ENCODE measurements at regions not wholly inside any gene's neighbourhood (a gene's known extent, or its start where the extent isn't known, plus 50 kb on each side); places are given as distances from the start of the nearest gene placed in this dataset.

DNA sequence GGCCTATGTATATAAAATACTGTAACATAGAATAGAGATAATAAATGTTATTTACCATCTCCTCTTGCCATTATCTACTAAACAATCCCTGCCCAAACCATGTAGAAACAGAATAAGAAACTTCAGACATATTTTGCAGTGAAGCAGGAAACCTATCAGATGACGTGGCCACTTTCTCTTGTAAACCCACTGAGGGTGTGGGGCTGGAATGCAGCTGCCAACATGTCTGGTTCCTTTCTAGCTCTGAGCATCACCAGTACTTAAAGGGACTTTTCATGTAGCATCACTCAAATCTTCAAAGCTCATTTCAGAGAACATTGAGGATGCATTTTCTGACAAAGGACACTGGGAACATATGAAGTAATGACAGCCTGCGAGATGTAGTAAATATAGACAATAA is 251.8 kb downstream of the LPIN1 start:
- TF ChIP-seq CEBPB (IDR thresholded peaks at IDR 0.05; ENCODE audit: low read depth) (no peak), SIN3A (IDR thresholded peaks at IDR 0.05; ENCODE audit: low read depth) (no peak), EZH2 (IDR thresholded peaks at IDR 0.05) (no peak), ZBTB33 (IDR thresholded peaks at IDR 0.05; ENCODE audit: extremely low read depth, insufficient replicate concordance, low read length) (no peak), JUND (IDR thresholded peaks at IDR 0.05) (no peak), SRF (IDR thresholded peaks at IDR 0.05; ENCODE audit: low read depth) (no peak)
- RAD21 ChIA-PET (ENCODE audit: low non-redundant PET in 1 of 2, low total read pairs in 2 of 2, uncharacterized antibody in 2 of 2, unreplicated experiment in 2 of 2): no interaction called here
- no peak overlapping the region for H3K27ac ChIP-seq (ENCODE audit: low read depth, low read length)
- POLR2A ChIA-PET: no interaction called here
- H3K4me2 ChIP-seq (ENCODE audit: low read length): no peak overlapping the region
- H2AFZ ChIP-seq (ENCODE audit: low read depth, low read length, poor library complexity, severe bottlenecking): no peak overlapping the region
- BruUV-seq (replicated peaks): no TSS peak
- no peaks in the 10 kb centered on the region for H3K4me1 ChIP-seq (ENCODE audit: control insufficient read depth in 1 of 2, insufficient read depth in 2 of 2, low read length in 2 of 2)
- no peaks in the 10 kb centered on the region for H3K9me3 ChIP-seq (ENCODE audit: control insufficient read depth in 1 of 2, insufficient read depth in 1 of 2, low read depth in 1 of 2, low read length in 2 of 2)
- H4K20me1 ChIP-seq (ENCODE audit: insufficient read depth): no peaks in the 10 kb centered on the region
- intact Hi-C loops (cut with micrococcal nuclease): no loop called here
- no peak for ATAC-seq
- H3K4me3 ChIP-seq (replicated peaks in 1 of 2; ENCODE audit: low read depth in 1 of 2, low read length in 2 of 2): no peak overlapping the region
- no peaks in the 10 kb centered on the region for H3K79me2 ChIP-seq (ENCODE audit: insufficient read depth, low read length)
- CTCF ChIA-PET: no interaction called here
- no peaks in the 10 kb centered on the region for H3K36me3 ChIP-seq (ENCODE audit: control insufficient read depth in 1 of 2, insufficient read depth in 2 of 2, low read length in 2 of 2)
- no peaks in the 10 kb centered on the region for H3K27me3 ChIP-seq (ENCODE audit: insufficient read depth, low read length)
- H3K9me2 ChIP-seq (ENCODE audit: insufficient read depth): no peaks in the 10 kb centered on the region
- no peak overlapping the region for H3K9ac ChIP-seq (ENCODE audit: low read length)
- no peak for DNase-seq (ENCODE audit: low read depth, low spot score)

DNA sequence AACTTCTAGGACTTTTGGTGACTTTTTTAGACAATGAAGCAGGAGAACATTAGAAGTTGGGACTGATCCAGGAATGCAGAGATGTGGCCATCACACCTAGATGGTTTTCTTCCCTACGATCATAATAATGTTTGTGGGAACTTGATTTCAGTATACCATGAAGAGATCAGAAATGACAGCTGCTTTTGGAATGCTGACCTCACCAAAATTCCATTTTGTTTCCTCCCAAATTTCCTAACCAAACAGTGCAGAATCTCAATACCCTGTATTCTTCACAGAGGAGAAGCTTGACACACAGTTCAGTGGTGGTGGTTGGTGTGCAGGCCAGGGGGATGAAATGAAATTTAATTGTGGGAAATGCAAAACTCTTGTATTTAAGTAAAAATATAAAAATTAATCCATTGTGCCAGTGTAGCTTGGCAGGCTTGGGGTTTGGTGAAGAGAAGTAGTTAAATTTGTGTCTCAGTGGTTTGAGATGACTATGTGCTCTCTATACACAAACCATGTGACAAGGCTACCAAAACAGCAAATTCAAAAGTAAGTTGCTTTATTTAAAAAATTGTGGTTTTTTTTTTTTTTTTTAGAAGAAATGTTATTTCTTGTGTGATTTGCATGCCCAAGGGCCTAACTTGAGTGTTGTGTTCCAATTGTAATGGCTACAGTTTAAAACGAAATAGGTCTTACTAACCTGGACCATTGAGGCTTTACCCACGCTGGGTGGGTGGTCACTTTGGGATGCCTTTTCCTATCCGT is 252.4 kb downstream of the LPIN1 start:
- intact Hi-C loops (cut with micrococcal nuclease): no loop called here
- no peaks in the 10 kb centered on the region for H3K27me3 ChIP-seq (ENCODE audit: insufficient read depth, low read length)
- ChIA-PET POLR2A (no interaction called here), CTCF (no interaction called here), RAD21 (ENCODE audit: low non-redundant PET in 1 of 2, low total read pairs in 2 of 2, uncharacterized antibody in 2 of 2, unreplicated experiment in 2 of 2) (no interaction called here)
- no peaks in the 10 kb centered on the region for H3K4me1 ChIP-seq (ENCODE audit: control insufficient read depth in 1 of 2, insufficient read depth in 2 of 2, low read length in 2 of 2)
- H3K9me3 ChIP-seq (ENCODE audit: control insufficient read depth in 1 of 2, insufficient read depth in 1 of 2, low read depth in 1 of 2, low read length in 2 of 2): no peaks in the 10 kb centered on the region
- no peaks in the 10 kb centered on the region for H3K36me3 ChIP-seq (ENCODE audit: control insufficient read depth in 1 of 2, insufficient read depth in 2 of 2, low read length in 2 of 2)
- no peaks in the 10 kb centered on the region for H3K9me2 ChIP-seq (ENCODE audit: insufficient read depth)
- H2AFZ ChIP-seq (ENCODE audit: low read depth, low read length, poor library complexity, severe bottlenecking): no peak overlapping the region
- H3K79me2 ChIP-seq (ENCODE audit: insufficient read depth, low read length): no peaks in the 10 kb centered on the region
- no peak overlapping the region for H3K4me3 ChIP-seq (replicated peaks in 1 of 2; ENCODE audit: low read depth in 1 of 2, low read length in 2 of 2)
- H3K9ac ChIP-seq (ENCODE audit: low read length): no peak overlapping the region
- no peak overlapping the region for H3K4me2 ChIP-seq (ENCODE audit: low read length)
- DNase-seq (ENCODE audit: low read depth, low spot score) (no peak), ATAC-seq (no peak)
- H3K27ac ChIP-seq (ENCODE audit: low read depth, low read length): no peak overlapping the region
- BruUV-seq (replicated peaks): no TSS peak
- no peaks in the 10 kb centered on the region for H4K20me1 ChIP-seq (ENCODE audit: insufficient read depth)
- TF ChIP-seq ZFX (IDR thresholded peaks at IDR 0.05) (no peak), SRF (IDR thresholded peaks at IDR 0.05; ENCODE audit: low read depth) (no peak), RAD21 (IDR thresholded peaks at IDR 0.05; ENCODE audit: low read depth) (no peak), CBX3 (IDR thresholded peaks at IDR 0.05; ENCODE audit: low read depth) (no peak), YY1 (IDR thresholded peaks at IDR 0.05; ENCODE audit: extremely low read depth, insufficient replicate concordance, low read depth, low read length) (no peak), ELF1 (IDR thresholded peaks at IDR 0.05; ENCODE audit: borderline replicate concordance, low read depth) (no peak), EZH2phosphoT487 (IDR thresholded peaks at IDR 0.05; ENCODE audit: borderline replicate concordance) (no peak), TCF7L2 (IDR thresholded peaks at IDR 0.05; ENCODE audit: borderline replicate concordance, extremely low read depth, insufficient read depth, insufficient read length) (no peak), POLR2A (IDR thresholded peaks at IDR 0.05; ENCODE audit: borderline replicate concordance, extremely low read depth, insufficient read depth, insufficient read length) (no peak)
- TF ChIP-seq, protein P1, sequence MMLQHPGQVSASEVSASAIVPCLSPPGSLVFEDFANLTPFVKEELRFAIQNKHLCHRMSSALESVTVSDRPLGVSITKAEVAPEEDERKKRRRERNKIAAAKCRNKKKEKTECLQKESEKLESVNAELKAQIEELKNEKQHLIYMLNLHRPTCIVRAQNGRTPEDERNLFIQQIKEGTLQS (IDR thresholded peaks at IDR 0.05): no peak
- TF ChIP-seq, protein P2, sequence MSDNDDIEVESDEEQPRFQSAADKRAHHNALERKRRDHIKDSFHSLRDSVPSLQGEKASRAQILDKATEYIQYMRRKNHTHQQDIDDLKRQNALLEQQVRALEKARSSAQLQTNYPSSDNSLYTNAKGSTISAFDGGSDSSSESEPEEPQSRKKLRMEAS (IDR thresholded peaks at IDR 0.05): no peak
